Lower leg skin (tissue), 3 donors: ENCODE measurements at regions not wholly inside any gene's neighbourhood (a gene's known extent, or its start where the extent isn't known, plus 50 kb on each side); places are given as distances from the start of the nearest gene placed in this dataset.

Source experiments
- POLR2A ChIP-seq, 2 donors: fragments of 450-650 bp; IDR thresholded peaks; one replicate each; pipeline ENCODE4 v1.6.1; 2016 to 2017; ENCODE audit warnings: antibody characterized with exemption in 2 of 2, mild to moderate bottlenecking in 1 of 2, moderate library complexity in 1 of 2
- TF ChIP-seq, protein P1 (sequence below), 3 donors: fragments of 450-650 bp; IDR thresholded peaks; one replicate each; pipeline ENCODE4 v1.5.1; 2016; ENCODE audit warnings: antibody characterized with exemption in 3 of 3, mild to moderate bottlenecking in 3 of 3, moderate library complexity in 2 of 3

DNA sequence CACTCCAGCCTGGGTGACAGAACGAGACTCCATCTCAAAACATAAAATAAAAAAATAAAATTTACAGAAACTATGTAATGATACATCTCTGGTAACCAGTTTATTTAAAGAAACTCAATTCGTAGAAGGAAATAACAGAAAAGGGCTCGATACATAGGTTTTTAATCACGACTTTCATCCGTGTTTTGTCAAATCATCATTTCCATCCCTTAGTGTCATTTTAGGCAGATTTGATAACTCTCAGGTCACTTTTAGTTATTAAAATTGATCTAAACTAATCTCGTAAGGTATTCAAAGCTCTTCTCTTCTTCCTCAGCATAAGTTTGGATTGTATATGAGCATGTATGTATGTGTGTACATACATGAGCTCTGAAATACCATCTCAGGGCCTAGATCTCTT lies 59.3 kb upstream of the SPTBN1 start:
- no peak for TF ChIP-seq POLR2A (IDR thresholded peaks at IDR 0.05)
- TF ChIP-seq, protein P1, sequence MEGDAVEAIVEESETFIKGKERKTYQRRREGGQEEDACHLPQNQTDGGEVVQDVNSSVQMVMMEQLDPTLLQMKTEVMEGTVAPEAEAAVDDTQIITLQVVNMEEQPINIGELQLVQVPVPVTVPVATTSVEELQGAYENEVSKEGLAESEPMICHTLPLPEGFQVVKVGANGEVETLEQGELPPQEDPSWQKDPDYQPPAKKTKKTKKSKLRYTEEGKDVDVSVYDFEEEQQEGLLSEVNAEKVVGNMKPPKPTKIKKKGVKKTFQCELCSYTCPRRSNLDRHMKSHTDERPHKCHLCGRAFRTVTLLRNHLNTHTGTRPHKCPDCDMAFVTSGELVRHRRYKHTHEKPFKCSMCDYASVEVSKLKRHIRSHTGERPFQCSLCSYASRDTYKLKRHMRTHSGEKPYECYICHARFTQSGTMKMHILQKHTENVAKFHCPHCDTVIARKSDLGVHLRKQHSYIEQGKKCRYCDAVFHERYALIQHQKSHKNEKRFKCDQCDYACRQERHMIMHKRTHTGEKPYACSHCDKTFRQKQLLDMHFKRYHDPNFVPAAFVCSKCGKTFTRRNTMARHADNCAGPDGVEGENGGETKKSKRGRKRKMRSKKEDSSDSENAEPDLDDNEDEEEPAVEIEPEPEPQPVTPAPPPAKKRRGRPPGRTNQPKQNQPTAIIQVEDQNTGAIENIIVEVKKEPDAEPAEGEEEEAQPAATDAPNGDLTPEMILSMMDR (IDR thresholded peaks at IDR 0.05) = no peak
